Fibroblast of pulmonary artery (primary cell): ENCODE measurements at regions not wholly inside any gene's neighbourhood (a gene's known extent, or its start where the extent isn't known, plus 50 kb on each side); places are given as distances from the start of the nearest gene placed in this dataset.

Experiments used
- DNase-seq: peaks from one replicate; pipeline ENCODE4 v3.0.0-alpha.2; 2010; ENCODE audit warnings: low read depth
- H3K4me3 ChIP-seq: replicated peaks from 2 replicates; pipeline ENCODE4 v1.5.1; 2011; ENCODE audit warnings: low read depth, mild to moderate bottlenecking, control low read depth, low read length, moderate library complexity
- TF ChIP-seq, protein P1 (sequence below): IDR thresholded peaks from 2 replicates; pipeline ENCODE4 v1.5.1; 2011; ENCODE audit warnings: mild to moderate bottlenecking, control low read depth, low read length, inconsistent platforms; ENCODE audit errors: missing control alignments

DNA sequence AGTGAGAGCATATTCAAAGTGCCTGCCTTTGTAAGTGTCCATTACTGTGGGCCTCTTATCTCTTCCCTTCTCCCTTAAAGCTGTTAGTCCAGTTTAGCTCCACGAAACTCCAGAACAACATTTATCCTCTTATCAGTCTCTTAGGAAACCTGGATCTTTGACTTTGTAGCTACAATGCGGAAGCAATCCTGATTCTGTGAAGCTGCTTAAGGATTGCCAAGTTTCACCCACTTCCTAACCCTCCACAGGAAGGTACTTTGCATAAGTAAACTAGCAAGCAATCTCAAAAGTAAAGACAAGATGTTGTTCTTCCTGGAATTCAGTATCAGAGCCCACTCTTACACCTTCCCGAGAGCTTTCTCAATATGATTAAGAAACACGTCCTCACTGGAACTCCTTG, 164.9 kb upstream of the USP25 start:
- no peak overlapping the region for H3K4me3 ChIP-seq
- peak; percentile 1 for DNase-seq
- TF ChIP-seq, protein P1, sequence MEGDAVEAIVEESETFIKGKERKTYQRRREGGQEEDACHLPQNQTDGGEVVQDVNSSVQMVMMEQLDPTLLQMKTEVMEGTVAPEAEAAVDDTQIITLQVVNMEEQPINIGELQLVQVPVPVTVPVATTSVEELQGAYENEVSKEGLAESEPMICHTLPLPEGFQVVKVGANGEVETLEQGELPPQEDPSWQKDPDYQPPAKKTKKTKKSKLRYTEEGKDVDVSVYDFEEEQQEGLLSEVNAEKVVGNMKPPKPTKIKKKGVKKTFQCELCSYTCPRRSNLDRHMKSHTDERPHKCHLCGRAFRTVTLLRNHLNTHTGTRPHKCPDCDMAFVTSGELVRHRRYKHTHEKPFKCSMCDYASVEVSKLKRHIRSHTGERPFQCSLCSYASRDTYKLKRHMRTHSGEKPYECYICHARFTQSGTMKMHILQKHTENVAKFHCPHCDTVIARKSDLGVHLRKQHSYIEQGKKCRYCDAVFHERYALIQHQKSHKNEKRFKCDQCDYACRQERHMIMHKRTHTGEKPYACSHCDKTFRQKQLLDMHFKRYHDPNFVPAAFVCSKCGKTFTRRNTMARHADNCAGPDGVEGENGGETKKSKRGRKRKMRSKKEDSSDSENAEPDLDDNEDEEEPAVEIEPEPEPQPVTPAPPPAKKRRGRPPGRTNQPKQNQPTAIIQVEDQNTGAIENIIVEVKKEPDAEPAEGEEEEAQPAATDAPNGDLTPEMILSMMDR = no peak

DNA sequence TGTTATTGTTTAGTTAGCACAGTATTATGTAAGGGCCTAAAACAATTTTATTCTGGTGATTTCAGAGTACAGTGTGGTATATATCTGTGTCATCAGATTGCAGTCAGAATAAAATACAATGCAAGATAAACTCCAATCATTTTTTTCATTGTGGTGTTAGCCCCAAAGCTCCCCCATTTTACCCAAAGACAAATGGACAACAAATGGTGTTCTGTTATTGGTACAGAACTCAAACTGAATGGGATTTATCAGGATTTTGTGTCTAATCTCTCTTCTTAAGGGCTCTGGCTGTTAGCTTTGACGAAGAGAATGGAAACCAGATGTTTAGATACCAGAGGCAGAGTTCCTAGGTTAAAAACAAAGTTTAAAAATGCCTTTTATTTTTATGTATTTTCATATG, 163.1 kb upstream of the USP25 start:
- TF ChIP-seq, protein P1 = no peak
- DNase-seq = no peak
- H3K4me3 ChIP-seq = no peak overlapping the region

DNA sequence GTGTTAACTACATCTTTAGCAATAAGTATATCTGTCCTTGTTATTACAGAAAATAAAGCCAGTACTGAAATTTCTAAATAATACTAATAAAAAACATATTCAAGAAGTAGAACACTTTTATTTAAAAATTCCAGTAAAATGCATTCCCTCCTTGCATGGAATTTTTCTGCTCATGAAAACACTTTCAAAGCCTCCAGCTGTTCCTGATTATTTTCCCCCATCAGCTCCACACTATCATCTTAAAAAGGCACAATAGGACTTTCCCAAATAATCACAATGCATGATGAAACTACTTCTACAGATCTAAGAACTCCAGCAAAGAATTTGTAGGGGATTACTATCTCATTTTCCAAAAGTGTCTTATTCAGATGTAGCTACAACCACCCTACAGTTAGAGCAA, 162.6 kb upstream of the USP25 start:
- DNase-seq = no peak
- TF ChIP-seq, protein P1 = no peak
- H3K4me3 ChIP-seq = no peak overlapping the region

DNA sequence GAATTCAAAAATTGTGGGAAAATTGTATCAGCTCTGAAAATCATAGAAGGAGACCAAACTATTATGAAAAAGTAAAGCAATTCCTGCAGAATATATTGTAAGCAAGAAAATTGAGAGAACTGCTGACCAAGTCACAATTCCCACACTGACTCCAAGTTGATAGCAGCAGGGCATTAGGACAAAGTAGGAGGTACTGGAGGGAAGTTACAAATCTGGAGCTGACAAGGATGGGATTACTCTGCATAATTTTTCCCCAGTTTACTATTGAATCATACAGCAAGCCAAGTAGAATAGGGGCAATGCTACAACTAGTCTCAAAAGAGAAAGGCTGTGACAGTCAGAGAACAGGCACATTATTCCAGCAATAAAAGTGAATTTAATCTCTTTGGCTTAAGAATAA, 161.3 kb upstream of the USP25 start:
- no peak overlapping the region for H3K4me3 ChIP-seq
- no peak for DNase-seq
- TF ChIP-seq, protein P1 = no peak

DNA sequence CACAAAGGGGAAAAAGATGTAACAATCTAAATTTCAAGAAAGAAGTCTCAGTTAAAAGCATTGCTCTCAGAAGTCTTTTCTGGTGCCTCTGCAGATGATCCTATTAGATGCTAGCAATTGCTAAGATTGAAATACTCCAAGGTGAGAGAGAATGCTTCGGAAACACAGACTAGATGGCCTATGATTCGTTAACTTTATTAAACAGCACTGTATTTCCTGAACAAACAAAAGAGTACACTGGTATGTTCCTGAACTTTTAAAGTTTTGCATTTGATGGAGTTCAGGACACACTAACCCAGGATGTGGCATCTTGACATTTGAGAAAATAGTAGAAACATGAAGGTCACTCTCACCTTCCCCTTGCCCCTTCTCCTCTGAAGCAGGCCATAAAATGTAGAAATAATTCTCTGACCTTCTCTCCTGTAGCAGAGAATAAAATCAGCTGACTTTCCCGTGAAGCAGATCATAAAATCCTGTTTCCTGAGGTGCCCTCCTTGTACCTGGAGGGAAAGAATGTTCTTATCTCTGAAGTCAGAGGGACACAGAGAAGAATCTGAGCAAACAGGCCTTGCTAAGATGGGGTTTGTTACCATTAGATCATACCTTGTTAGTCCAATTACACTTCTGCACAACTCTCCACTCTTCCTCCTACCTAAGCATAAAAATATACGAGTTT, 142.9 kb upstream of the USP25 start:
- TF ChIP-seq, protein P1 = no peak
- DNase-seq = no peak
- no peak overlapping the region for H3K4me3 ChIP-seq

DNA sequence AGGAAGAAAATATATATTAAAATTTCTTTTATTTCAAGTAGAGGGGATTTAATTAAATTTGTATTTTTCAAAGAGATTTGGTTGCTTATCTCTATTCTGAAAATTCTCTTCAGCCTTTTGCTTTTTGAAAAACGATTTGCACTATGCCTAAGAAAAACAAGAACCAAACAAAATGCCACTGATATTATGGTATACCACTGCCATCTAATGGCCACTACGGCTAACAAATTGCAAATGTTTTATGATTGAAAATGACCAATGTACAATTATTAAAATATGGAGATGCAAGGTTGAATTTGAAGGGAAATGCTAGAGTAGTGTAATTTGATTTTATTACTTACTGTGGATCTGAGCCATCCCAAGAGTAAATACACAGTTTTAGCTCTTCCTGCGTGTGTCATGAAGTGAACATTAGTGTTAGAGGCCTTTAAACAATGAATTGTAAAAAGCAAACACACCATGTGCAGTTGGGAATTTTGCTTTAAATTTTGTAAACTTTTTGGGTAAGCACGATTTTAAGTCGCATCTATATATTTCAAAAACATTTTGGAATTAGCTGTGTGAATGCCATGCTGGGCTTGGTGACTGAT, 137.4 kb upstream of the USP25 start:
- H3K4me3 ChIP-seq = no peak overlapping the region
- TF ChIP-seq, protein P1 = peak; percentile 66
- peak; percentile 79 for DNase-seq

DNA sequence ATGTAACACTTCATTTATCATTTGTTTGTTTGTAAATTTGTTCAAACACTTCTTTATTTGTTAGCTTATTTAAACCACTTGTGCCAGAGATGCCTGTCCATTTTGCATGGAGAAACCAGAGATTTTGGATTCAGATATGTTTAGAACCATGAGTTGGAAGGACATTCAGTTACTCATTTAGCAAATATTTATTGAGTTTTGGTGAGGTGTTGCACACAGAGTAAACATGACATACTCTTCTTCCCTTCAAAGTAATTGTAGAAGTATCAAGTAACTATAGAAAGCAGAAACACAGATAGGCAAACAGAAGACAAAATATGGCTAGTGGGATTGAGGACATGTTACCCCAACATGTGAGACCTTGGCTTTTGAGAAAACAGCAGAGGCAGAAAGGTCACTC, 136.8 kb upstream of the USP25 start:
- no peak for DNase-seq
- H3K4me3 ChIP-seq = no peak overlapping the region
- TF ChIP-seq, protein P1 = no peak
